Left hindlimb (tissue), 1 donor: ENCODE measurements at regions not wholly inside any gene's neighbourhood (a gene's known extent, or its start where the extent isn't known, plus 50 kb on each side); places are given as distances from the start of the nearest gene placed in this dataset.
A peak's percentile ranks its signal among the peaks of the same experiment; 100 is the strongest.

Experiments used
- DNase-seq: peaks from one replicate; pipeline ENCODE4 v3.0.0-alpha.2; 2018

DNA sequence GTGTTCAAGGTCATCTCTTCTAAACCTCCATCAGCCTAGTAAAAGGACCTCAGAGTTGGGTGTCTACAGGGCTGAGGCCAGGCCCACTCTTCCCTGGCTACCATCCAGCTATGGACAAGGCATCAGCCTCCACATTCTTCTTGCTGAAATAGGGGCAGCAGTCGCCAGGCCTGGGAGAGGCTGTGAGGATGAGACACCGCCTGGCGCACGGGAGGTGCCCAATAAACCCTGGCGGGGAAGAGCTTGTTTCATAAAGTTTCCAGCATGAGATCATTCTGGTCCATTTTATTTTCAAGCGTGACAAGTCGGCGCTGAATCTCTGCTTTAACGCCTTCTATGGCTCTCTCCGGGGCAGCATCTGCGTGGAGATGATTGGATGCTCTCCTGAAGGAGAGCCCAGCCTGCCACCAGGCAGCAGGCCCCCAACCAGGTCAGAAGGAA lies 153.4 kb downstream of the OLFM1 start:
- DNase-seq, result peak; percentile 30

DNA sequence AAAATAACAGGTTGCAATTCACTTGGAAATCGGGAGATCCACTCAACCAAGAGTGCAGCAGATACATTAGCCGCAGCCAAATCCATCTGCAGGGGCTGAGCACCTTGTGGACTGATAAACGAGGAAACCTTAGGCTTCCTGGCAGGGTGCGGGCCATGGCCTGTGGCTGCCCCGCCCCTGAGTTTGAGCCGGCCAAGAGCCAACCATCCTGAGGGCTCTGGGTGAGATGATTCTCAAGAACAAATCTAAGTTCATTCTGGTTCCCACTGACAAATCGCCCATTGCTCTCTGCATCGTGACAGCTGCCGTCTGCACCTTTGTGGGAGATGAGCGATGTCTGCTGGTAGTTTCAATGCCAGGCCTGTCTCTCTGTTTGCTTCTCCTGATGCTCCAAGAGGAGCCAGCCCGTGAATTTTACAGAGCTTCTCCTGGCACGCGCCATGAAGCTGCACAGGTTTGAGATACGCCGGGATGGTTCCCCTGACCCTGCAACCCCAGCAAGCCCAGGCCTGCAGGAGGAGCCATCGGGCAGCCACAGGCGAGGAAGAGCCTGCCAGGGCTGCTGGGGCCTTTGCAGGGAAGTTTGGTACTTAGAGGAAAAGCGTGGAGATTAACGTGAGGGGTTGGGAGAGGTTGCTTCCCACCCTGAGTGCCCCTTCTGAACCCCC lies 154.0 kb downstream of the OLFM1 start:
- DNase-seq, result peak; percentile 16

DNA sequence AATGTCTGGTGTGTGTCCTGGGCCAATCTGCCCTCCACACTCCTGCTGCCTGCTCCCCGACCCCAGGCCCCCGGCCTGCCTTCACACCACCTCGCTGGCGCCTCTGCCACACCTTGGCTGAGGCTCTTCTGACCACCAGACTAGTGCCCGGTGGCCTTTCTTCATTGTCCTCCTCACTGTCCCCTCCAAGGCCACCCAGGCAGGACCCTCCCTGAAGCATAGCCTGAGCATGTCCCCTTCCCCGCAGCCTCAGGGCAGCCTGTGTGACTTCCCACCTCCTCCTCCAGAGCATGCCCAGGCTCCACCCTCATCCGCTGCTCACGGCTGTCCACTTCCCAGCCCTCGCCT lies 154.6 kb downstream of the OLFM1 start:
- no peak for DNase-seq

DNA sequence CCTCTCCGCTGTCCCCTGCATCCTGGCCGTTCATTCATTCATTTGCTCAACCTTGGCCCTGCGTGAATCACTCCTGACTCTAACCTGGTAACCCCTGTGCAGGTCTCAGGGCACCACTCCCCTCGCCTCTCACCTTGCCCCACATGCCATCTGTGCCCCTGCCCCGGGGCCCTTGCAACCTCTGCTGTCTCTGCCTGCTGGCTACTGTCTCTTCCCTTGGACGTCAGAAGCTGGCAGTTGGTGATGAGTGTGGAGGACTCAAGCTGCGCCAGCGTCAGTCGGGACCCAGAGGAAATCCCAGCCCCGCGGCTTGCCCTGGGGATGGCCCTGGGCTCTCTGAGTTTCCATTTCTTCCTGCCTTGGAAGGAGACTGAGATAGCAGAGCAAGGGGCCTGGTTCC lies 154.9 kb downstream of the OLFM1 start:
- DNase-seq, result peak; percentile 17

DNA sequence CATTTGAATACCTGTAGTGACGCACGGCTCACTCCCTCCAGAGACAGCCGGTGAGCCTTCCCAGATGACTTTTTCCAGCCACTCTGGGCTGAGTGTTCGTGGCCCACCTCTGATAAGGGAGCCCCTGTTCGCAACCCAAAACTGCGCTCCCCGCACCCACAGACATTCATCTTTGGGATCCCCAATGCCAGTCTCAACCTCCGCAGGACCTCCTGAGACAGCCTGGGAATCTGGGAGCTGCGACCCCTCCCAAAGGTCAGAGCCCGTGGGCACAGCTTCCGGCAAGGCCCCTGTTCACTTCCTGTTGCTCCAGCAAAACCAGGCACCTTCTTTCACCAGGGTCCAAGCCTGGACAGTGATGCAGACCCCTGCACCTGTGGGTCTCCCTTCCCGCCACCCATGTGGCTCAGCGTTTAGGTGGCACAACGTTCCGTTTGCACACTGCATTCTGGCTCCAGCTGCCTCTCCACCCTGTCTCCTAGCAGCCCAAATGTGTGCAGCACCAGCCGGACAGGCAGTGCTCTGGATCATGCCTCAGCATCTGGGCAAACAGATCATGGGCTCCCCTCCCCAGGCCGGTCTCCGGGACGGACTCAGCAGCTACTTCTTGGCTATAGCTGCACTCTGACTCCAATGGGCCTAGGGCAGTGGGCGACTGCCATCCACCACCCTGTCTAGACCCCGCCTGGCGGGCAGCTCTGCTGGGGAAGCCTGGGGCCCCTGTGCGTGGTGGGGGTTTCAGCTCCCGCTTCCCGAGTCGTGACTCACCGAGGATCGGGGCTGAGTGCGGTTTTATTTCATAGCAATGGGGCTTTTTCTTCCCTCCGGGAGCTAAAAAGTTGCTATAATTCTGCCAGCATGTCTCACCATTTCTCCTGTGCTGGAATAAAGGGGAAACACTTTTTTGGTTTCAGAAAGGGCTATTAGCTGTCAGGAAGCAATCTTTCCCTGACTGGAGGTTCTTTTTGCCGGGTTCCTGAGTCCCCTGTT lies 156.0 kb downstream of the OLFM1 start:
- DNase-seq, result peak; percentile 25

DNA sequence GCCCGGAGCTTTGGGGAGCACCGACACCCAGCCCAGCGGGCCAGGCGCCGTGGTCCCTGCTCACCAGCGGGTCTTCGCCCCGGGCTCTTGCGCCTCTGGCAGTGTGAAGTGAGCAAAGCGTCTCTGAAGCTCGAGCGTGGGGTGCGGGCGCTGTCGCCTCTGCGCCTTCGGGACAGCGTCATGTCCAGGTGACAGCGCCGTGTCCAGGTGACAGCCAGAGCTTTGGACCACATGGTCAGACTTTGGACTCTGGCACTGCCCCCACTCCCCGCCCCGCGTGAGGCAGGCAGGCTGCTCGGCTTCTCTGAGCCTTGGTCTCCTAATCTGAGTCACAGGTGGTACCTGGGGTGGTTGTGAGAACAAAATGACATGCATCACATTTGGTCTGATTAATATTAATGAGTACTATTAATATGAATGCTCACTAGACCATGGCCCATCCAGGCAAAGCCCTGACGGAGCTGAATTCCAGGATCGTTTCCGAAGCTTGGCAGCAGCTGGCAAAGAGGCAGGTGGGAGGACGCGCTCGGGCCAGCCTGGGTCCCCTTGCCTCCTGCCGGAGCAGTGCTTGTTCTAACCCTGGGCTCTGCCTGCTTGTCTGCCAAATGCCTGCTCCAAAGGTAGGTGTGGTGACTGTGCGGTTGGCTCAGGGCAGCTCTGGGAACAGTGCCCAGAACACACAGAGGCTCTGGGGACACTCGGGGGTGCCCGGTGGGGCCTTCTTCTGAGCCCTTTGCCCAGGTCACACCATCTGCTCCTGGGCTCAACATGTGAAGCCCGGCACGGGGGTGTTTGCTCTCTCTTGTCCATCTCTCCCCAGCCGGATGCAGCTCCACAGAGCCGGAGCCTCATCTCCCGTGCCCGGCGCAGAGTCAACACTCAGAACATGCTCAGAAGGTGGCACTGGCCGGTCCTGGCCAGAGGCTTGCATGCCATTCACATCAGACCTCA lies 157.1 kb downstream of the OLFM1 start:
- peak; percentile 18 for DNase-seq

DNA sequence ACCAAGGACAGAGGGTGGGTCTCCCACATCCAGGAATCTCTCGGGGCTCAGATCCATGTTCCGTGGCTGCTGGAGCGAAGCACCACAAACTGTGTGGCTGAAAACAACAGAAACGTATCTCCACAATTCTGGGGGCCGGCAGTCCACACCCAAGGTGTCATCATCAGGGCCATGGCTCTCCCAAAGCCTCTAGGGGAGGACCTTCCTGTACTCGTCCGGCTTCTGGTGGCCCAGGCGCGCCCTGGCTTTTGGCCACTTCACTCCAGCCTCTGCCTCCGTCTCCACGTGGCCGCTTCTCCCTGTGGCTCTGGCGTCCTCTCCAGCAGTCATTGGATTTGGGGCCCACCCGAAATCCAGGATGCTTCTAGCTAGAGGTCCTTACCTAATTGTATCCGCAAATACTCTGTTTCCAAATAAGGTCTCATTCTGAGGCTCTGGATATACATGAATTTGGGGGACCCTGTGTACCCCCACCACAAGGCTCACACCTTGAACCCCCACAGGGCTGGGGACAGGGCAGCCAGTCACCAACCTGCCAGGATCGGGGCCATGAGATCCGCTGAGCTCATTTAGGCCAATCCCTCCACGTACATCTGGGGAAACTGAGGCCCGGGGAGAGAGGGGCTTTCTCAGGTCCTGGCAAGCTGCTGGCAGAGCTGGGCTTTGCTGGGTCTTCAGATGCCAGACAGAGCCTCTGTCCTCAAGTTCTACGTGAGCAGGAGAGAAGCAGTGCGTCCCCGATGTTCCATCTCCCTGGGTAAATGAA lies 158.2 kb downstream of the OLFM1 start:
- DNase-seq, result peak; percentile 7

DNA sequence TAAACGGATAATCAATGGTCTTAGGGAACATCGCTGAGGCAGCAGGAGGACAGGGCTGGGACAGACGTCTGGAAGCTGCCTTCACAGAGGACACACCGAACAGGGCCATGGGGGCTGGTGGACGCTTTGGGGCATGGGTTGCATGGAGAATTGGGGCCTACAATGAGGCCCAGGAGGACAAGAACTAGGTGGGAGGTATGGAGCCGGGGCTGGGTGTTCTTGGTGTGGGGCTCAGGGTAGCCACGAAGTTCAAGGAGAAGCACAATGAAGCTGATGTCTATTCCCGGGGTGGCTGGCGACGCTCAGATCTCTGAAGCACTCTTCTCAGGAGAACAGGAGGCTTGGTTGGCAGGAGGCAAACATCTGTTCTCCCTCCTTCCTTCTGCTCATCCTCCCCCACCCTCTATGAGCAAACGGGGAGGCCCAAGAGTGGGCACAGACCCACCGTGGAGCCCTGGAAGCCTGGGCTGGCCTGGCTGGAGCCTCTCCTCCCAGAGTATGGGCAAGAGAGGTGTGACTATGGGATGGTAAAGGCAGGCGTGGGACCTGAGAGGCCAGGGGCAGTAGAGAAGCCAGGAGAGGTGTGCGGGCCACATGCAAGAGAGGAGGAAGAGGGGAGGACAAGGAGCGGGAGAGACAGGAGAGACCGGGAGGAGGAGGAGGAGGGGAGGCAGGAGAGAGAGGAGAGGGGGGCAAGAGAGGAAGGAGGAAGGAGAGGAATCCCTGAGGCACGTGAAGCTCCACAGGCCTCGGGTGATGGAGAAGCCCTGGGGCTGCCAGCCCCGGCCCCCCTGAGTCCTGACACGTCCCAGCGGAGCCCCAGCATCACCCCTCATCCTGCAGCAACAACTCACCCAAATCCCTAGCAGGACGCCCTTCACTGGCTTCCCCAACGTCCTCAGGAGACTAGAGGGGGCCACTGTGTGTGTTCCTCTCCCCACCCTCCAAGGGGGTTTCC lies 159.1 kb downstream of the OLFM1 start:
- DNase-seq, result peak; percentile 12

DNA sequence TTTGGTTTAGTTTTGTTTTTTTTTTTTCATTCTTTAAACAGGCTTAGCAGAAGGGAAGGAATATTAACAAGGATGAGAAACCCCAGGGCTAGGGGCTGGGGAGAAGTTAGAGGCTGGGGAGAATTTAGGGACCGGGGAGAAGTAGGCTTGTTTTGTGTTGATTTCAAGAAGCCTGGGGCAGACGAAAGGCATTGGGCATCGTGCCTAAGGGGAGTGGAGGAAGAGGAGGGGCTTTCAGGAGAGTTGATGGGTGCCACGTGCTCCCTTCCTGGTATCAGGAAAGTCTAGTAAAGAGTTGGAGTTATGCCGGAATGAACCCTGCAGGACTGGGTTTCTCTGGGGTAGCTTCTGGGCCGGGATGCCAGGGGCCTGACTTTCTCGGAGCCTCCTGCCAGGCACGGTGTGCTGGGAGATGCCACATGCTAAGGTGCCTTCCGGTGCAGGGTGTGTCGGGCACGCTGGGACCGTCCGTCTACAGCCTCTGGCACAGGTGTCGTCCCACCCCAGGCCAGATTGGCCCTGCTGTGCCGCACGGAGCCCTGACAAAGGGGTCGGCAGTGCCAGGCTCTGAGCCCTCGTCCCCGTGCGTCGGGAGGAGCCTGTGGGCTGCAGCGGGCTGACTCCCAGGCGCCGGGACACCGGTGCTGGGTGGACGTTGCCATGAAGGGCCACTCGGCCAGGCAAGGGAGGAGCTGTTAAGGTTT lies 159.9 kb downstream of the OLFM1 start:
- DNase-seq, result peak; percentile 9

DNA sequence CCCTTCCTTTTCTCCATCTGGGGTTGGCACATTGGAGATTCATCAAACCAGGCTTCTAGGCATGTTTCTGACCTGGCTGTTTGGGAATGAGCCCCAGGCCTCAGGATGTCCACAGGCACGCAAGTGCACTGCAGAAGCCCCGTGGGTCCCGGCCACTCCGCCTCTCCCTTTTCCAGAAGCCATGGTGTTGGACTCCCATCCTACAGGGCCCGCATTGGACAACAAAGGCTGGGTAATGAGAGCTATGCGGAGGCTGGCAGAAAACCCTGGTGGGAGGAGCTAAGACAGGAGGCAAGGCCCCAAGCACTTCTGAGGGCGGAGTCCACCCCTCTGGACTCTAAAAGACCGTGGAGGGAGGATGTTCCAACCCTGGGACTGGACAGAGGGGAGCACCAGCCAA lies 160.6 kb downstream of the OLFM1 start:
- no peak for DNase-seq

DNA sequence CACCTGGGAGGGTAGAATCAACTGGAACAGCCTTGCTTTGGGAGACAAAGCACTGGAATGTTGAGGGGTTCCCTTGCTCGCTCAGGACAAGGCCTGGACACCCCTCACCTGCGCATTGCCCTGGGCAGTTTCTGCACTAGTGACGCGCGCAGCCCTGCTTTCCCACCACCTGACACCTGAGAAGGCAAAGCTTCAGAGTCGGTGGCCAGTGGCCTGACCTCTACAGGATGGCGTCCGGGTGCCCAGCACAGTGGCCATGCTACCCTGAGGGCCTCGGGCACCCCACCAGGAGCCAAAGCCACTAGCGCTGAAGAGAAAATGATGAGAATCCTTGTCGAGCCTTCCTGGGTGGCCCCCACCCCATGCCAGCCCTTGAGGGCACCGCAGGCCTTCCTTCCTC lies 161.3 kb downstream of the OLFM1 start:
- DNase-seq, result no peak

DNA sequence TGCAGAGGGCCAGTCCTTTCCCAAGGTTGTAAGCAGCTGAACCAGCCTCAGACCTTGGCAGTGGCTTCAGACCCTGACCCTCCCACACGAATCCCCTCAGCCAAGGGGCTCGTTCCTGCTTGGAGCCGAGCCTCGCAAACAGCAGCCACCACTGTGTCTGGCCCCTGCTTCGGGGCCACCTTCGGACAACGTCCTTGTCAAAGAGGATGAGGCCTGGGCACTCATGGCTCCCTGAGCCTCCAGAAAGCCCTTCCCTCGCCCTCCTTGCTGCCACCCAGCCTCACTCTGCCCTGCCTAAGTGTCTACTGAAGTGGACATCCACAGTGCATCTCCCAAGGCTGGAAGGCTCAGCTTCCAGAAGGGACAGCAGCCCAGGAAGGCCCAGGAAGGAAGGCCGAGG lies 161.7 kb downstream of the OLFM1 start:
- no peak for DNase-seq

DNA sequence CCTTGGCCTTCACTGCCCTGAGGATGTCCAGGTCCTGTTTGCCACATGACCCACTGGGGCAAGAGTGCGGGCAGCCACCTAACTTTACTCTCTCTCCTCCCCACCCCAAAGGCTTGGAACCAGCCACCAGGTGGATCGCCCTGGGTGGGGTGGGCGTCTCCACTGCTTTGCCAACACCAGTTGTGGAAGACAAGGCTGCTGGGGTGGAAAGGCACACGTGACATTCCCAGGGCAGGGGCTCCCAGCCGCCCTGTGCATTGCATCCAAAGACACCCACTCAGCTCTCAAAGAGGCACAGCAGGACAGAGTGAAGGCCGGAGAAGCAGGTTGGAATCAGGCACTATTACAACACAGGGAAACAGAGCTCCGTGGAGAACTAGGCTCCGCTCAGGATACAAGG lies 162.2 kb downstream of the OLFM1 start:
- no peak for DNase-seq

DNA sequence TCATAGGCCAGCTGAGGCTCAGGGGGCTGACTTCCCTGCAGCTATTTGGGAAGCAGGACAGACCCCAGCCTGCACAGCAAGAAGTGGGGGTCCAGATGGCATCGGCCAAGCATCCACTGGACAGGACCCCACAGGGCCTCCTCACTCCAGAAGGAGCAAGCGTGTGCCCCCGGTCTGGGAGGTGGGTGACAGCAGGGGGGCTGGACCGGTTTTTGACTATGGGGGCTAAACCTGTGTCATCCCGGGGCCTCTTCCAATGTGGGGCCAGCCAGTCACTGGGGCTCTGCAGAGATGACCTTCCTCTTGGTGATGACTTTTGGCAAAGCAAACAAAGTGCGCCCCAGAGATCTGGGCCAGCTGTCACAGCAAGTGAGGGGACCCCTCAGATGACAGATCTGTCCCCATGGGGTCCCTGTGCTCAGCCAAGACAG lies 163.9 kb downstream of the OLFM1 start:
- no peak for DNase-seq

DNA sequence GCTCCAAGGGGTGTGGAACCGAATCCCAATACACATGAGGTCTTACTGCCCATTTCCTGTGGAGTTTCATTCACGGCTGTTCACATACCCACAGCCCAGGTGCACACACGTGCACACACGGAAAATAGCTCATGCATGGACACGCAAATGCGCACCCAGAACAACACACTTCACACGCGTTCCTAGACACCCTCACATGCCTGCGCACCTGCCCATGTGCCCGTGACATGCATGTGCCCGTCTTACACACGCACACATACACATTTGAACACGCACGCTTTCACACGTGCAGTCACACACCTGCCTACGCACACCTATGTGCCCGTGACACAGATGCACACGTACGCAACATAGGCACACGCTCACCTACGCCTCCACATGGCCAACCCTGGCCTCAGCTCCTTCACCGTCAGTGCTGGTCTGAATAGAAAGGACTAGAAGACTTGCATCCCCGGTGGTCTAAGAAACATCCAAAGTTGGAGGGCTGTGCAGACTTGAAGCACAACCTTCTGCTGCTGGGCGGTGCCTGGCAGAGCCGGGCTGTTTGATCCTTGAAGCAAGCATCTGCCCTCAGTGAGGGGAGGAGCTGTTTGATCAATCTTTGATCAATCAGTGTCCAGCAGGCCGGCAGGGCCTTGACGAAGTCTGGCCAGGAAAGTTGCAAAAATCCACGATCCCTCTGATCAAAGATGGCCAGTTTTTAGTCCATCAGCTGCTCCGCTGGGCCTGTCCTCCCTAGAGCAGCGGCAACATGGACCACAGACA lies 164.7 kb downstream of the OLFM1 start:
- no peak for DNase-seq

DNA sequence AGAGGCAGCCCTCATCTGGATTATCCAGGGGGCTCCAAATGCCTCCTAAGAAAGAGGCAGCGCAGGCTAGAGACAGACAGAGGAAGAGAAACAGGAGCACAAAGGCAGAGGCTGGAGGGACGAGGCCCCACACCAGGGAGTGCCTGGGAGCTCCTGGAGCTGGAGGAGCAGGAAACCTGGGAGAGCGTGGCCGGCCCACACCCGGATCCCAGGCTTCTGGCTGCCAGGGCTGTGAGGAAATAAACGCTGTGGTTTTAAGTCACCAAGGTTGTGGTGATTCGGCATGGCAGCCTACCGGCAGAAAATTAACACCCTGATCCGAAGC lies 165.5 kb downstream of the OLFM1 start:
- DNase-seq, result no peak

DNA sequence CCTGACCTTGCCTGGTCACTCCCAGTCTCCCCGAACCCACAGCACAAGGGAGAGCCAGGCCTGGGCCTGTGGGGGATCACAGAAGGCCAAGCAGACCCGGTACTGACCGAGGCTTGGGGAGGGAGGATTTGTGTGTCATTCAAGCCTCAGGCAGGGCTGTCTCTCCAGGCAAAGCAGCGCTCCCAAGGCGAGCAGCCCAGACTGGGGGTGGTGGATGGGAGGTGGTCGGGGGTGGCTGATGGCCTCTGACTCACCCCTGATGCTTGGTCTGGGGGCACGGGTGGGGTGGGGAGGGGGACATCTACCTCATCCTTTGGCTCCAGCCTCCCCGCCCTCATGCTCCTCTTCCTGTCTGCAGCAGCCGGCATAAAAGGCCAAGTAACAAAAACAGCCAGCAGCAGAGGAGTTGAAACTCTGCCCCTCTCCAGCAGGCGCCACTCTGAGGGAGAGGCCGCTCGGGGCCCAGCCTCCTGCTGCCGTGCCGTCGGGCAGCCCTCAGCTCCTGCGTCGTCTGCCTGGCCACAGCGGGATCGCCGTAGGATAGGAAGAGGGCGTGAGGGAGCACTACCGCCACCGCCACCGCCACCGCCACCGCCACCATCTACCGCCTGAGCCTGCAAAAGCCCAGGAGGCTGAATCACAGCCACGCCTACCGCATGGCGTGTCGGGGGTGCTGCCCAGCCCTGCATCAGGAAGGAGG lies 166.0 kb downstream of the OLFM1 start:
- DNase-seq, result no peak

DNA sequence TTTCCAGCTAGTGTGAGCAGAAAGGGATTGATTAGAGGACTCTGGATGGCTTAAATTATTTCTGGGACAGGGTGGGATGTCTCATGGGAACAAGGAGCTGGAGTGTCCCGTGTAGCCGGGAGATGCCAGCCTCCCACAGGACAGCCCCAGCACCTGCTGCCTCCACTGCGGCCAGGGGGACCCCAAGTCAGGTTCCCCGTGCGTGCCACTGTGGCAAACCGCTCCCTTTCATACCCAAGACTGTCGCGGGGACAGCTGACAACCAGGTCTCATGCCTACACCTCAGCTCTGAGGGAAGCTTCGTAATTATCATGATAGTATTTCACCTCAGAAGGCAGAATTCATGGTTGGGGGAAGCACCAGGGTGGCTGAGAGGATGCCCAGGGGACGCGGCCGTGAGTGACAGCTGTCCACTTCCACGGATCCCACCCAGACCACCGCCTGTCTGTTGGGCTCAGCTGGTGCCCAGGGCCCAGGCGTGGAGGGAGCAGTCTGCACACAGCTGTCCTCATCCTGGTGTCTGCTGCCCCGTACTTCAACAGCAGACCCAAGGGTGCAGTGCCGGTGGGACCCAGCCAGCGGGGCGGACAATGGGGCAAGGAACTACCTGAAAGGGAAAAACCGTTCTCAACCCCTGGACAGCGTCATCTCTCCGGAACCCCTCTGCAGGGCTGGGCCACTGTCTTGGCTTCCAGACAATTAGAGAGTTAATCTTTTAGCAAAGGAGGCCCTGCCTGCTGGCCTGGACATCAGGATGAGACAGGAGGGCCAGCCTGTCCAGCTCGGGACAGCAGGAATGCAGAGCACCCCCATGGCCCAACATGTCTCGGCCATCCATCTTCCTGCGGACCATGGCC lies 166.9 kb downstream of the OLFM1 start:
- no peak for DNase-seq
